Activated CD4-positive, alpha-beta memory T cell treated with anti-CD3 and anti-CD28 coated beads, Interleukin-2, amount 10 ng/mL, durations not matched to agents 7 days and 5 days (primary cell): ENCODE measurements at regions not wholly inside any gene's neighbourhood (a gene's known extent, or its start where the extent isn't known, plus 50 kb on each side); places are given as distances from the start of the nearest gene placed in this dataset.
"Not testable (repeated sequence)": the region's sequence is repeated elsewhere in the genome, so short reads cannot be mapped to it uniquely, and the experiment has no call there.

Source experiments
- CTCF ChIA-PET: fragments of 350-600 bp; sonication (Branson Sonifier 250); formaldehyde crosslinking; loops from one replicate; lab custom pipeline; 2021; ENCODE audit warnings: antibody characterized with exemption, inconsistent platforms; lab: Charles Lee
- POLR2A ChIA-PET: fragments of 350-600 bp; sonication (Branson Sonifier 250); formaldehyde crosslinking; loops from one replicate; lab custom pipeline; 2021; ENCODE audit warnings: antibody characterized with exemption; lab: Charles Lee
- DNase-seq: peaks from one replicate; pipeline ENCODE4 v3.0.0-alpha.2; 2020
- H3K27ac Mint-ChIP-seq: one replicate; pipeline ENCODE4 v1.8.0; 2021; ENCODE audit warnings: mild to moderate bottlenecking, mixed read lengths
- H3K27me3 Mint-ChIP-seq: one replicate; pipeline ENCODE4 v1.8.0; 2021; ENCODE audit warnings: mixed read lengths
- H3K36me3 Mint-ChIP-seq: one replicate; pipeline ENCODE4 v1.8.0; 2021; ENCODE audit warnings: low read depth, mixed read lengths
- H3K4me1 Mint-ChIP-seq: one replicate; pipeline ENCODE4 v1.8.0; 2021; ENCODE audit warnings: mixed read lengths
- H3K4me3 Mint-ChIP-seq: one replicate; pipeline ENCODE4 v1.8.0; 2021; ENCODE audit warnings: mild to moderate bottlenecking, mixed read lengths
- H3K9me3 Mint-ChIP-seq: one replicate; pipeline ENCODE4 v1.8.0; 2021; ENCODE audit warnings: mixed read lengths

DNA sequence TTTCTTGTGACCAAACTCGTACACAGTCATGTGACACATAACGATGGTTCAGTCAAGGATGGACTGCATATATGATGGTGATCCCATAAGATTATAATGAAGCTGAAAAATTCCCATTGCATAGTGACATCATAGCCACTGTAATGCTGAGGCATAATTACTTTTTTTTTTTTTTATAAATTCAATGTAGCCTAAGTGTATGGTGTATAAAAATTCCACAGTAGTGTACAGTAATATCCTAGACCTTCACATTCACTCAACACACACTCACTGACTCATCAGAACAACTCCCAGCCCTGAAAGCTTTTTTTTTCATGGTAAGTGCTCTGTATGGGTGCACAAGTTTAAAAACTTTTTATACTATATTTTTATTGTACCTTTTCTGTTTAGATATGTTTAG lies 105.0 kb downstream of the AREG start:
- ChIA-PET CTCF (no interaction called here), POLR2A (no interaction called here)
- Mint-ChIP-seq H3K4me3 (no peak overlapping the region), H3K9me3 (no peaks in the 10 kb centered on the region), H3K27ac (no peak overlapping the region), H3K4me1 (no peaks in the 10 kb centered on the region), H3K36me3 (no peaks in the 10 kb centered on the region), H3K27me3 (no peaks in the 10 kb centered on the region)
- no peak for DNase-seq

DNA sequence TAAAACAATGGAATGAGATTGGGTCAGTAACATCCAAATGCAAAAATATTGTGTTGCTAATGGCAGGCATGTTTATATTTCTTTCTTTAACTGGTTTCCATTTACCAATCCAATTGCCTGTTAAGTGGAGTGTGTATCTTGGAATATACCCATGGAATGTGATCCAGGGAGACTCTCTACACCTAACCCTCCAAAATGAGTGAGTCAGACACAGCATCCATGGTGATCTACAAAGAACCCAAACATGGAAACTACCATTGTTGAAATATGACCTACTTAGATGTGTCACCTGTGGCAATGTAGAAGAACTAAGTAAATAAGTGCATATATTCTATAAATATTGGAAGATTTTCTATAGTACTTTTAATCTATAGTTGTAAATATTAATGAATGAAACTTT lies 110.3 kb downstream of the AREG start:
- POLR2A ChIA-PET = no interaction called here
- no peak overlapping the region for H3K27ac Mint-ChIP-seq
- no peaks in the 10 kb centered on the region for H3K27me3 Mint-ChIP-seq
- DNase-seq = no peak
- no peaks in the 10 kb centered on the region for H3K4me1 Mint-ChIP-seq
- H3K36me3 Mint-ChIP-seq = no peaks in the 10 kb centered on the region
- H3K9me3 Mint-ChIP-seq = no peaks in the 10 kb centered on the region
- H3K4me3 Mint-ChIP-seq = no peak overlapping the region
- CTCF ChIA-PET = no interaction called here

DNA sequence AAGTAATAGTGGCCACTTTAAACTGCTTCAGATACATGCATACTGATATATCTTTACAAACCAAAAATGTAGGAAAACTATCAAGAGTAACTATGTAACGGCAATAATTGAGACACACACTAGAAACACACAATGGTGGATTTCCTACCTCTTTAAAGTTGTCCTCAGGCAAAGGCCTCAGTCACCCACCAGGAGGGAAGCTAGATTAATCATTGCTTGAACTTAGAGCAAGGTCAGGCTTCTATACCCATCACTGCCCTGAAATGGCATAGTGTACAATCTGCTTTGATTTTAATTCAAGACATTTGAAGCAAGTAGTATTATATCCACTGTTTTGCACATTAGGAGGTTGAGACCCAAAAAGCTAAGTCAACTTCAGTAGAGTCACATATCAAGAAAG lies 110.9 kb downstream of the AREG start:
- CTCF ChIA-PET = no interaction called here
- no peaks in the 10 kb centered on the region for H3K36me3 Mint-ChIP-seq
- H3K4me3 Mint-ChIP-seq = no peak overlapping the region
- POLR2A ChIA-PET = no interaction called here
- H3K27ac Mint-ChIP-seq = no peak overlapping the region
- H3K4me1 Mint-ChIP-seq = no peaks in the 10 kb centered on the region
- no peaks in the 10 kb centered on the region for H3K27me3 Mint-ChIP-seq
- H3K9me3 Mint-ChIP-seq = no peaks in the 10 kb centered on the region
- DNase-seq = no peak

DNA sequence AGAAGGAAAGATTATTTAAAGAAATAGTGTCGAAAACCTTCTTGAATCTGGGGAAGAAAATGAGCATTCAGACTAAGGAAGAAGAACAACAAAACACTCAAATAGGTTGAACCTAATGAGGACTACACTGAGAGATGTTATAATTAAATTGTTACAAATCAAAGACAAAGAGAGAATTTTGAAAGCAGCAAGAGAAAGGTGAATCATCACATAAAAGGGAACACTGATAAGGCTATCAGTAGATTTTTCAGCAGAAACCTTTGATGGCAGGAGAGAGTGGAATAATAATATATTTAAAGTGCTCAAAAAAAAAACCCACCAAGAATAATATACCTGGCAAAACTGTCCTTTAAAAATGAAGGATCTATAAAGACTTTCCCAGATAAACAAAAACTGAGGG lies 114.9 kb downstream of the AREG start:
- DNase-seq = no peak
- POLR2A ChIA-PET = no interaction called here
- no peaks in the 10 kb centered on the region for H3K27me3 Mint-ChIP-seq
- CTCF ChIA-PET = no interaction called here
- H3K4me1 Mint-ChIP-seq = no peaks in the 10 kb centered on the region
- no peak overlapping the region for H3K27ac Mint-ChIP-seq
- no peaks in the 10 kb centered on the region for H3K9me3 Mint-ChIP-seq
- no peaks in the 10 kb centered on the region for H3K36me3 Mint-ChIP-seq
- H3K4me3 Mint-ChIP-seq = no peak overlapping the region

DNA sequence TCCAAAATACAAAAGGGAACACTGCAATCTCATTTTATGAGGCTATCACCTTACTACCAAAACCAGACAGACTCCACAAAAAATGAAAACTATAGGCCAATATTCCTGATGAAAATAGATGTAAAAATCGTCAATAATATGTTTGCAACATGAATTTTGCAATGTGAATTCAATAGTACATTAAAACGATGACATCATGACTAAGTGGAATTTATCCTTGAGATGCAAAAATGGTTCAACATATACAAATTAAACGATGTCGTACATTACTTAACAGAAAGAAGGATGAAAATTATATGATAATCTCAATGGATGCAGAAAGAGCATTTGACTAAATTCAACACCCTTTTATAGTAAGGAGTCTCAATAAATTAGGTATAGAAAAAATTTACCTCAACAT lies 123.0 kb downstream of the AREG start:
- no peaks in the 10 kb centered on the region for H3K27me3 Mint-ChIP-seq
- DNase-seq = no peak
- no peaks in the 10 kb centered on the region for H3K4me1 Mint-ChIP-seq
- H3K27ac Mint-ChIP-seq = no peak overlapping the region
- H3K4me3 Mint-ChIP-seq = no peak overlapping the region
- no peaks in the 10 kb centered on the region for H3K36me3 Mint-ChIP-seq
- CTCF ChIA-PET = no interaction called here
- H3K9me3 Mint-ChIP-seq = peaks cover 3% of the 10 kb centered on the region
- POLR2A ChIA-PET = no interaction called here

DNA sequence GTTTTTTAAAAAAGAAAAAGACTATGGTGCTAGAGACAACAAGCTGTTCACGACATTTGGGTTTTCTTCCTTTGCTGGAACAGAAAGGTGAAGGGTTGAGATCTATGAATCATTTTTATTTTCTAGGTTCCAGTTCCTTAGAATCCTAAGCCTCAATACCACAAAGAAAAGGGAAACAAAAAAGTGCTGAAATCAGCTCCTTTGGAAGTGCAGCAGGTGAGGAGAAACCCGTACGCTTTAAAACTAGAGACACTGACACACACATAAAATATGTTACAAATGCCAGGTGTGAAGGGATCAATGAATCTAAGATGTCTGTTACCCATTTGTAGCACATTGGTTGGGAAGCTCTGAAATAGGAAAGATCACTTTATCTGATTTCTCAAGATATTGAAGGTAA lies 125.2 kb downstream of the AREG start:
- Mint-ChIP-seq H3K9me3 (peaks cover 3% of the 10 kb centered on the region), H3K36me3 (no peaks in the 10 kb centered on the region), H3K27ac (no peak overlapping the region), H3K27me3 (no peaks in the 10 kb centered on the region), H3K4me3 (no peak overlapping the region), H3K4me1 (no peaks in the 10 kb centered on the region)
- ChIA-PET POLR2A (no interaction called here), CTCF (no interaction called here)
- DNase-seq = no peak

DNA sequence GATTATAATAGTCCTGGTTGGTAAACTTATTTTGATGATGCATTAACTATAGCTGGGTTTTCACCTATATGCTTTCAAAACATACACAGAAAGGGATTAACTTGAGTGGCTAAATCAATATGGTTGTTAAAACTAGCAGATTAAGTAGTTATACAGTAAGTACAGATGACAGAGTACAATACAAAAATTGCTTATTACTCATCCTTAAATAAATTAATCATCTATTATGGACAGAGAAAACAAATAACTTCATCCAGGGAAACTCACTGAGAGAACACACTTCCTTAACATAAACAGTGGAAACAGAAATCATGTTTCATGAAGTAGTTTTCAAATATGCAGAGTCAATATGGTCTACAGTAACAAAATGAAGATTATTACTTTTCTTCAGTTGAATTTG lies 133.4 kb downstream of the AREG start:
- CTCF ChIA-PET = no interaction called here

DNA sequence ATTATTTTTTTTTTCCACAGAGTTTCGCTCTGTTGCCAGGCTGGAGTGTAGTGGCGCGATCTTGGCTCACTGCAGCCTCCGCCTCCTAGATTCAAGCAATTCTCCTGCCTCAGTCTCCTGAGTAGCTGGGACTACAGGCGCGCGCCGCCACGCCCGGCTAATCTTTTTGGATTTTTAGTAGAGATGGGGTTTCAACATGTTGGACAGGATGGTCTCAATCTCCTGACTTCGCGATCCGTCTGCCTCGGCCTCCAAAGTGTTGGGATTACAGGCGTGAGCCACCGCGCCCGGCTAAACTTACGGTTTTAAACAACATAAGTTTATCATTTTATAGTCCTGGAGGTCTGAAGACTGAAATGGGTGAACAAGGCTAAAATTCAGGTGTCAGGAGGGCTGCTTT lies 133.9 kb downstream of the AREG start:
- DNase-seq, CTCF ChIA-PET, H3K9me3 Mint-ChIP-seq, H3K4me3 Mint-ChIP-seq, H3K4me1 Mint-ChIP-seq, H3K27ac Mint-ChIP-seq, H3K27me3 Mint-ChIP-seq, H3K36me3 Mint-ChIP-seq, POLR2A ChIA-PET: not testable (repeated sequence)

More for the DNA sequence above, 133.4 kb downstream of the AREG start:
- Mint-ChIP-seq H3K9me3 (no peaks in the 10 kb centered on the region), H3K4me1 (no peaks in the 10 kb centered on the region), H3K27me3 (no peaks in the 10 kb centered on the region), H3K27ac (no peak overlapping the region), H3K4me3 (no peak overlapping the region), H3K36me3 (no peaks in the 10 kb centered on the region)
- POLR2A ChIA-PET = no interaction called here
- DNase-seq = no peak

DNA sequence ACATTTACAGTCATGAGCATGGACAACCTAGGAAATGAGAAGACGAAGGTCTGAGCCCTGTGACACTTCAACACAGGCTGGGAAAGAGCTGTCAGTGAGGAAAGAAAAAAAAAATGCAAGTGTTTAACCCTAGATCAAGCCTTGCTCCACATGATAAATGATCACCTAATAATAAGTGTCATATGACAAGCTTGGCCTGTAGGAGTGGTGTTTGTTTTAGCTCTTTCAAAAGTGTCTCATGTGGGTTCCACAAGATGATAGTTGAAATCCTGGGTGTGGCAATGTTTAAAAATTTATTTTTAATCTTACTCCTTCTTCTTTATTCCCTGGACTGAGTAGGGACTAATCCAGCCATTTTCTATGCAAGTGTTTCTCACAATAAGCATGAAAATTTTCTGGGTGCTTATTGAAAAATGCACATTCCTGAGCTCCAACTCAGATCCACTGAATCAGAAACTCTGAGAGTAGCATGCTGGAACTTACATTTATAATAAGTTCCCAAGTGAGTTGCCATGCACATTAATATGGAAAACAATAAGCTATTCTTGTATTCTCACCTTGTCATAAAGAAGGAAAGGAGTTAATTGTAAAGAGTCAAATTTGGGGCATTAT lies 138.3 kb downstream of the AREG start:
- H3K9me3 Mint-ChIP-seq = no peaks in the 10 kb centered on the region
- no peak for DNase-seq
- ChIA-PET POLR2A (no interaction called here), CTCF (interaction anchor here (1.4 kb wide), 1 partner anchor 93 kb away, joined by 3 read pairs; no protein-coding TSS in a partner anchor)
- H3K4me3 Mint-ChIP-seq = no peak overlapping the region
- no peaks in the 10 kb centered on the region for H3K4me1 Mint-ChIP-seq
- no peak overlapping the region for H3K27ac Mint-ChIP-seq
- H3K36me3 Mint-ChIP-seq = no peaks in the 10 kb centered on the region
- no peaks in the 10 kb centered on the region for H3K27me3 Mint-ChIP-seq

DNA sequence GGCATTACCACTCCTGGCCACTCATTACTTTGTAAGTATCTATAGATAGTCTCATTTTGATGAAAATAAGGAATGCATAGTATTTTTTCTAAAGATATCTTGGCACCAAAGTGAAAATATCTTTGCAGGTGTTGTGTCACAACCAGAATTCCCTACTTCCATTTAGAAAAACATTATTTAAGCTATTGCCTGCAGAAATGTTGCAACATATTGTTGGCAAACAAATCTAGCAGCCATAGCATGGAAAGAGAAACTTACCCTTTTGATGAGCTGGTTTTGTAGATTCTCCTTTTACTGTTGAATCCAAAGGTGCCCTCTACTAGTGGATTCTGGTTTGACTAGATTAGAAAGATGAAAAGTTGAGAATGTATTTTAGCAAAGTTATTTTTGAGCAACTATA lies 138.8 kb downstream of the AREG start:
- Mint-ChIP-seq H3K27me3 (no peaks in the 10 kb centered on the region), H3K27ac (no peak overlapping the region), H3K4me1 (no peaks in the 10 kb centered on the region), H3K9me3 (no peaks in the 10 kb centered on the region), H3K4me3 (no peak overlapping the region), H3K36me3 (no peaks in the 10 kb centered on the region)
- DNase-seq = no peak
- ChIA-PET CTCF (interaction anchor here (1.4 kb wide), 1 partner anchor 92 kb away, joined by 3 read pairs; no protein-coding TSS in a partner anchor), POLR2A (no interaction called here)

DNA sequence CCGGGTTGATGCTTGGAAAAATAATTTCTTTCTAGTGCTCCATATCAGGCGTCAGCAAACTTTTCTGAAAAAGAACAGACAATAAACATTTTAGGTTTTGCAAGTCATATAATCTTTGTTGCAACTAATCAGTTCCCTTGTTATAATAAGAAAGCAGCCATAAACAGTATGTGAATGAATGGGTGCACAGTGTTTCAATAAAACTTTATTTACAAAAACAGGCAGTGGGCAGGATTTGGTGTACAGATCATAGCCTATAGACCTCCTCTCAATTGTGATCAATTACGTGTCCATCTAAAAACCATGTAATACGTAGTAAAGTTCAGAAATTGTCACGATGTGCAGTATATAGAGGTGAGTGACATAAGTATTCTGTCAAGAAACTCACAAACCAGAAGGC lies 143.4 kb downstream of the AREG start:
- no peak overlapping the region for H3K27ac Mint-ChIP-seq

DNA sequence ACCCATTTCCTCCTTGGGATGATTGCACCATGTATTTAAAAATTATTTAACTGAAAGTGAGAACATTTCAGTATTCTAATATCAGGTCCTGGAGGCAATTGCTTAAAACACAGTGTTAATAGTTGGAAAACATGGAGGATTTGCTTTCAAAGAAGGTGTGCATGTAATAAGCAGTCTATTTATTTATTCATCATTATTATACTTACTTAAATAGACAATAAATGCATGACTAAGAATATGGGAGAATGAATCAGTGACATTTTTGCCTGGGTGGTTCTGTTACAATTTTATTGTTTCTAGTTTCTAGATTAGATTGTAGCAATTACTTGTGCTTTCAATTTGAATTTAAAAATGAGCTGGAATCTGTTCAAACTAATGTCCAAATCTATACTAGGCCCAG lies 145.5 kb downstream of the AREG start:
- Mint-ChIP-seq H3K27ac (no peak overlapping the region), H3K9me3 (no peaks in the 10 kb centered on the region), H3K4me1 (no peaks in the 10 kb centered on the region), H3K27me3 (no peaks in the 10 kb centered on the region), H3K36me3 (no peaks in the 10 kb centered on the region), H3K4me3 (no peak overlapping the region)
- no peak for DNase-seq
- CTCF ChIA-PET = no interaction called here
- POLR2A ChIA-PET = no interaction called here

More for the DNA sequence above, 143.4 kb downstream of the AREG start:
- Mint-ChIP-seq H3K9me3 (no peaks in the 10 kb centered on the region), H3K27me3 (no peaks in the 10 kb centered on the region), H3K4me3 (no peak overlapping the region), H3K36me3 (no peaks in the 10 kb centered on the region), H3K4me1 (no peaks in the 10 kb centered on the region)
- POLR2A ChIA-PET = no interaction called here
- no peak for DNase-seq
- CTCF ChIA-PET = no interaction called here

DNA sequence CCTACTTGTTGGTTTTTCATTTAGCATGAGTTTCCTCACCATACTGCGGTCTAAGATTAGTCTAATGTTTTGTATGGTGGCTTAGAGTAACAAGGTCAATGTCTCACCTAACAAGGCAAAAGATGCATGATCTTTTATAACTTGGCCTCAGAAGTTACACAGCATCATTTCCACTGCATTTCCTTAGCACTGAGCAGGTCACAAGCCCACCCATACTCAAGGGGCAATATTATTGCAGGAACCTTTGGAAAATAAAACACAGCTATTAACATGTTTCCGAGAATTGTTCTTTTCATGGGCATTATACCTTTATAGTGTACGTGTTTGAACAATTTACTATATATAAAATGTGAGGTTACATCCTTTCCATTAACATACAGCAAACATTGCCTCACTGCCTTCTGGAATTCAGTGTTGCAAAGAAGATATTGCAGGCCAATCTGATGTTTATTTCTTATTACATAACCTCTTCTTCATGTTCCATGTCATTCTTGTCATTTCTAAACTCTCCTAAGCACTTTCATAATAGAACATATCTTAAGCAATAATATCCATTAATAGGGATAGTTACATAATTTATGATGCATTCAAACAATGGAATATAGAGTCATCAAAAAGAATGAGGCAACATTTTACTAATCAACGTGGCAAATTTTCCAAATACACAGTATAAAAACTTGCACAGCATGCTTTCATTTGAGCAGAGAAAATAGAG lies 153.8 kb downstream of the AREG start:
- ChIA-PET CTCF (no interaction called here), POLR2A (no interaction called here)
- H3K27ac Mint-ChIP-seq = no peak overlapping the region
- H3K9me3 Mint-ChIP-seq = peaks cover 7% of the 10 kb centered on the region
- no peak for DNase-seq
- H3K4me1 Mint-ChIP-seq = no peaks in the 10 kb centered on the region
- H3K36me3 Mint-ChIP-seq = no peaks in the 10 kb centered on the region
- H3K27me3 Mint-ChIP-seq = no peaks in the 10 kb centered on the region
- no peak overlapping the region for H3K4me3 Mint-ChIP-seq

DNA sequence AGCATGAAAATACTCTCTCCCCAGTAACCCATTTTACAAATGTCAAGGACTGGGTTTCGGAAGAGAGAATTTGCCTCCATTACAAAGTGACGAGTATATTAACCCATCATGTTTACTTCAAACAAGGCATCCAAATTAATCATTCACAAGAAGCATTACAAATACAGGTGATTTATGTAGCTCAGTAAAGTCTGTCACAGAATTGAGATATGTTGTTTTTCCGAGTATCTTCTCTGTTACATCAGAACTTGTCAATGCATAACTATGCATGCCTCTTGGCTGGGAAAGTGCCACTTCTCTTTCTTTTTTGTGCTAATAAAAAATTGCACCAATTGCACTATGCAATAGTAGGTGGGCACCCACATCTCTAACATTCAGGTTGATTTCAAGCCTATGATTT lies 158.2 kb downstream of the AREG start:
- no peaks in the 10 kb centered on the region for H3K36me3 Mint-ChIP-seq
- no peaks in the 10 kb centered on the region for H3K9me3 Mint-ChIP-seq
- H3K4me3 Mint-ChIP-seq = no peak overlapping the region
- H3K27ac Mint-ChIP-seq = no peak overlapping the region
- ChIA-PET POLR2A (no interaction called here), CTCF (no interaction called here)
- no peaks in the 10 kb centered on the region for H3K27me3 Mint-ChIP-seq
- H3K4me1 Mint-ChIP-seq = no peaks in the 10 kb centered on the region
- no peak for DNase-seq
